ENCODE measurements at regions not wholly inside any gene's neighbourhood (a gene's known extent, or its start where the extent isn't known, plus 50 kb on each side); places are given as distances from the start of the nearest gene placed in this dataset.
"Not testable (repeated sequence)": the region's sequence is repeated elsewhere in the genome, so short reads cannot be mapped to it uniquely, and the experiment has no call there.

DNA sequence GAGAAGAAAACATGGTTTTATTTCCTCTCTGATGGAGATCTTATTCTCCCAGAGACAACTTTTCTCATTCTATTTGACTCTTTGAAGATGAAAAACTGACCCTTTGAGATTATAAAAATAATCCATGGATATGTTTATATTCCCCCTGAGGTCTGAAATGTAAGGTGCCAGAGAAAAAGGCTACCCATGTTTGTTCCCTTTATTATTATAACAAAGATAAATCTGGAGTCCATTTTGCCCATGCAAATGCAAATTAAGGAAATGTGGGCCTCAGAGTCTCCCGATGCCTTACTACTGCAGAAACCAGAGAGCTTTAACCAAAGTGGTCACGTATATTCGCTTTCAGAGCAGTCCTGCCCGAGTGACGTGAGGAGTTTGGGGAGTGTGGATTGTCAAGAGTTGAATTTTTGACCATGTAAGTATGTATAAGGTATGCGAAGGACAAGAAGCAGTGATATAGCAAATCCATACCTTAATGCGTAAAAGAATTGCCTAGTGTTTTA is 312.5 kb downstream of the RASEF start:
- ATAC-seq (ENCODE audit: poor library complexity): no peak
- DNase-seq: no peak
- intact Hi-C loops (cut with DNase I): no loop called here

DNA sequence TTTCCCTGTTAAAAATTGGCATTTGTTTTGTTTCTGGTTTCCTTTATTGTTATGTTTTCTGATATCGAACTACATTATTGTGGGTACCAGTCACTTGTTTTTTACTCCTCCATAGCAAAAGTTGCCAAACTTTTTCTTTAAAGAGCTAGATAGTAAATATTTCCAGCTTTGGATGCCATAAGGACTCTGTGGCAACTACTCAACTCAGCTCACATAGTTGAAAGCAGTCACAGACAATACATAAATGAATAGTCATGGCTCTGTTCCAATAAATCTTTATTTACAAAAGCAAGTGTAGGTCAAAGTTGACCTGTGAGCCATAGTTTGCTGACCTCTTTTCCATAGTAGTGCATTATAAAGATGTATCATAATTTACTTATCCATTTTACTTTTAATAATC is 305.0 kb downstream of the RASEF start:
- intact Hi-C loops (cut with DNase I): no loop called here
- DNase-seq (no peak), ATAC-seq (ENCODE audit: poor library complexity) (no peak)

DNA sequence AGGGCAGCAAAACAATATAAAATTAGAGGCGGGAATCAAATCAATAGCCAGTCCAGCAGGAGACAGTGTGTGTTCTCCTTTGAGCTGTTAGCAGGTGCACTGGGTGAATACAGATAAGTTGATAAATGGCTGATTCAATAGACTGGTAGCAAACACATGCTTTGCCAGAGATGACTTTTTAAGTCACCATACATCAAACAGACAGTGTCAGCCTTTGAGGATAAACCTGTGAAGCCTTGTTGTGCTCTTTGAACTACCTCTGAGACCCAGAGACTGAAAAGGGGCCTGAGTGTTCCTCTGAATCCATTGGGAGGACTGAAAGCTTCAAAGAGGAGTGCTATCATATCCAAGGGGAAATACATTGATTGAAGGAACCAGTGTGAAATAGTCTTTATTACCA is 301.9 kb downstream of the RASEF start:
- intact Hi-C loops (cut with DNase I): no loop called here
- DNase-seq (no peak), ATAC-seq (ENCODE audit: poor library complexity) (no peak)

DNA sequence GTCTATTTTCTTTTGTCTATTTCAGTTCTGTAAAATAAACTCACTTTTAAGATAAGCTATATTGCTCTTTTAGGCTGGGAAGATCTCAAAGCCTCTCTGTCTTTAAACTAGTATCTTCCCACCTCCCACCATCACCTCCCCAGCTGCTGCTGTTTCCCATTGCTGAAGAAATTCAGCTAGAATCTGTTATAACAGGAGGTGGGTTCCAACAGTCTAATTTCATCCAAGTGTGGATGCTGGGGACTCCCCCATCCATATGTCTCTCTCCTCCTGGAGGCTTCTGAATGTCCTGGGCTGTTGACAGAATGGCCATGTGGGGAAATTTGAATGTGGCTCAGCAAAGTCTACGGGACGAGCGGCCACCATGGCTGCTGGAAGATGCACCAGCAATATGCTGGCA is 301.0 kb downstream of the RASEF start:
- intact Hi-C loops (cut with DNase I): no loop called here
- DNase-seq: no peak
- ATAC-seq (ENCODE audit: poor library complexity): no peak

DNA sequence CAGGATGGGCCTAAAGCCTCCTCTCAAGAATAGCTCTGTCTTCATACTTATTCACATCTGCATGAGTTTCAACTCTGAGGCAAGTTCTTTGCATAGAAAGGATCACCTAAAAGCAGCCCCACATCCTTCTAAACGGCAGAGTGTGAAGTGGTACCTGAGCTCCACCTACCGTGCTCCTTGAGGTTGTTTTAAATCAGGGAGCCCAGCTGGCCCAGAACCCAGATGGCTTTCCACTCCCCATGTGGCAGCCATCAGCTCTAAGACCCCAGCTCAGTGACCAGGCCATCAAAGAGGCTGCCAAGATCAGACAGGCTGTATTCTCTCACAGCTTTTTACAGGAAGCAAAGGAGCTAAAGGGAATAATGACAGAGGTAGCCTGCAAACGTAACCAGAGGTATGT is 299.3 kb downstream of the RASEF start:
- ATAC-seq (ENCODE audit: poor library complexity) (no peak), DNase-seq (no peak)
- intact Hi-C loops (cut with DNase I): no loop called here

DNA sequence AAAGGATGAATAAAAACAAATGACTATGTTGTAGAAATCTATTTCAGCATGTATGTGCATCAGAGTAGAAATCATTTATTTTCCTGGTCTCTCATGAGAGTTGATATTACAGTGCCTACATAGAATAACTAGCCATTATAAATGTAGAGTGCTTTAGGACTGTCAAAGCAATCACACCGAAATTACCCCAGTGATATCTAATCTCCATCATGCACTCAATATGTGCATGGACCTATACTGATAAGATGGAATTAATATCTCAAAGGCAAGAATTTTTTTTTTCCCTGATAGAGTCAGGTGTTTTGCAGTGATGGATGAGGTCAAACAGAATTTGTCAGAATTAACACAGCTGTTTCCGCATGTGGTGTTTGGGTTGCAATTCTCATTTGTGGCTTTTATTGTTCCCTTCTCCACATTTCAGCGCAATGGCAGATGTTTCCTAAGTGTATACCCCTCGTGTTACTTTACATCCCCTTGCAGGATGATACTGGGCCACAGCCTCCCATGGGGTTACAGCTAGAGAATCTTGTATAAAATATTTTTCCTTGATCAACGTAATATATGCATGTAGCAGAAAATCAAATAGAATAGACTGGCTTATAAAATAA is 298.8 kb downstream of the RASEF start:
- ATAC-seq (ENCODE audit: poor library complexity) (no peak), DNase-seq (no peak)
- intact Hi-C loops (cut with DNase I): no loop called here

DNA sequence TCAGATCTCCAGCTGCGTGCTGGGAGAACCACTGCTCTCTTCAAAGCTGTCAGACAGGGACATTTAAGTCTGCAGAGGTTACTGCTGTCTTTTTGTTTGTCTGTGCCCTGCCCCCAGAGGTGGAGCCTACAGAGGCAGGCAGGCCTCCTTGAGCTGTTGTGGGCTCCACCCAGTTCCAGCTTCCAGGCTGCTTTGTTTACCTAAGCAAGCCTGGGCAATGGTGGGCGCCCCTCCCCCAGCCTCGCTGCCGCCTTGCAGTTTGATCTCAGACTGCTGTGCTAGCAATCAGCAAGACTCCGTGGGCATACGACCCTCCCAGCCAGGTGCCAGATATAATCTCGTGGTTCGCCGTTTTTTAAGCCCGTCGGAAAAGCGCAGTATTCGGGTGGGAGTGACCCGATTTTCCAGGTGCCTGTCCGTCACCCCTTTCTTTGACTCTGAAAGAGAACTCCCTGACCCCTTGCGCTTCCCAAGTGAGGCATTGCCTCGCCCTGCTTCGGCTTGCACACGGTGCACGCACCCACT is 288.2 kb downstream of the RASEF start:
- ATAC-seq (ENCODE audit: poor library complexity); DNase-seq; intact Hi-C loops (cut with DNase I): not testable (repeated sequence)

DNA sequence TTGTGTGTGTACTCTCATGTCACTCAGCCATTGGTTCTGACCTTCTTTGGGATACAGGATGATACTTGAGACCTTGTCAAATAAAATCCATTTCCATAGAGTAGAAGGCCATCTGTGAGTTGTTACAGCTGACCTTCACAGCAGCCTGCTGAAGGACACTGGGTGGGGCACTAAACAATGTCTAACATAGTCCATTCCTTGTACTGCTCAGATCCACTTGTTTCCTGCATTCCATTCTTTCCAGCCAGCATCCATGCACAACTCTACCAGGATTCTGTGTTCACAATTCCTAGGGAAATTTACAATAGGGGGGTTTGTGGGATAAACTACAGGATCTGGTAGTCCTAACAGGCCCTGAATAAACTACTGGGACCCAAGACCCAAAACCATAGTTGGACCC is 286.4 kb downstream of the RASEF start:
- intact Hi-C loops (cut with DNase I): no loop called here
- no peak for DNase-seq
- ATAC-seq (ENCODE audit: poor library complexity): no peak

DNA sequence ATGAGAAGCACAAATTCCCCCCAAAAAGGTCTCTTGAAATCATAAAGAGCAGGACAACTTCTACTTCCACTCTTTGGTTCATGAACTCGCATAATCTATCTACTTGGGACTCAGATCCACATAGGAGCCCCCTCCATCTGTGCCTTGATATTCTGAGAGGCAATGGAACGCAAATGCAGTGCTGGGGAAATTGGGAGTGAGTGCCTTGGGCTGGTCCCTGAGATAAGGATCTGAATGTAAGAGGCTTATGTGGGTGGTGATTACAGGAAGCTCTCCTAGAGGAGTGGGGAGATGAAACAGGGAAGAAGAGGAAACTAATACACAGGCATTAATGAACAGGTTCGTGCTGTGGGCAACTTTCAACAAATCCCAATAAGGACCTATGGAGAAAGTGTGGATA is 285.6 kb downstream of the RASEF start:
- DNase-seq (no peak), ATAC-seq (ENCODE audit: poor library complexity) (no peak)
- intact Hi-C loops (cut with DNase I): no loop called here

DNA sequence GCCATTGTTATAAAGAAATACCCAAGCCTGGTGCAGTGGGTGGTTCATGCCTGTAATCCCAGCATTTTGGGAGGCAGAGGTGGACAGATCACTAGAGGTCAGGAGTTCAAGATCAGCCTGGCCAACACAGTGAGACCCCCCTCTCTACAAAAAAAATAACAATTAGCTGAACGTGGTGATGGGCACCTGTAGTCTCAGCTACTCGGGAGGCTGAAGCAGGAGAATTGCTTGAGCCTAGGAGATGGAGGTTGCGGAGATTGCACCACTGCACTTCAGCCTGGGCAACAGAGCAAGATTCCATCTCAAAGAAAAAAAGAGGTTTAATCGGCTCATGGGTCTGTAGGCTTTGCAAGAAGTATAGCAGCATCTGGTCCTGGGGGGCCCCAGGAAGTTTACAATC is 284.0 kb downstream of the RASEF start:
- intact Hi-C loops (cut with DNase I); DNase-seq; ATAC-seq (ENCODE audit: poor library complexity): not testable (repeated sequence)

DNA sequence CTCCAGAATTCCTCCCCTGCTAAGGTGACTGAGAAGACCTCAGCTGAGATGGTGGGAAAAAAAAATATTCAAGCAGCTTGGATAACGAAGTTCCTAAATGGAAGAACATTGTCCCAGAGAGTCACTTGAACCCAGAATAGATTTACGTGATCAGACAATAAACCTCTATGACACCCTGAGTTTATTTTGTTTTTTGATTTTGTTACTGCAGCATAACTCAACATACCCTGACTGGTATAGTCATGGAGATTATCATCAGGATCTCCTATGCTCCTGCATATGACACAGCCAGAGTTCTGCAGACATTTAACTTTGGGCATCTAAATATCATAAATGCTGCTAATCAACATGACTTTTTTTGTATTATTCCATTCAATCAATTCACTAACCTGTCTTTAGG is 282.9 kb downstream of the RASEF start:
- no peak for DNase-seq
- intact Hi-C loops (cut with DNase I): no loop called here

DNA sequence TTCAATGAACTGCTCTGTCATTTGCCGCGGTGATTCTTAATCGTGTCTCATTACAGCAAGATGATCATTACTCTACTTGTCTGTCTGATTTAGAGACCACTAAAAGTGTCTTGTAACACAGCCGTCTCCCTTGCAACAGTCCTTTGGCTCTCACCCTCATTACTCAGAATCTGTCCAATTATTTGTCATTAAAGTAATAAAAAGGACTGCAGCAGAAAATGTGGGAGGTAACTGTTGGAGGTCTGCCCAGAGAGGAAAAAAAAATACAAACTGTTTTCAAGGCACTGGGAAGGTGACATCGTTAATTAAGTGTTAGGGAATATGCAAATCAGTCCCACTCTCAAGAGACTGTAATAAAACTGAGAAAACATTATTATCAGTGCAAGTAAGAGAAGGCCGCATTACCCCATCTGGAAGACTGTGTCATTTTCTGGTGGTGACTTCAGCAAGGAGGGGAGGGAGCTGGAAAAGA is 281.0 kb downstream of the RASEF start:
- DNase-seq (no peak), ATAC-seq (ENCODE audit: poor library complexity) (no peak)
- intact Hi-C loops (cut with DNase I): no loop called here

More for the DNA sequence above, 282.9 kb downstream of the RASEF start:
- no peak for ATAC-seq (ENCODE audit: poor library complexity)

DNA sequence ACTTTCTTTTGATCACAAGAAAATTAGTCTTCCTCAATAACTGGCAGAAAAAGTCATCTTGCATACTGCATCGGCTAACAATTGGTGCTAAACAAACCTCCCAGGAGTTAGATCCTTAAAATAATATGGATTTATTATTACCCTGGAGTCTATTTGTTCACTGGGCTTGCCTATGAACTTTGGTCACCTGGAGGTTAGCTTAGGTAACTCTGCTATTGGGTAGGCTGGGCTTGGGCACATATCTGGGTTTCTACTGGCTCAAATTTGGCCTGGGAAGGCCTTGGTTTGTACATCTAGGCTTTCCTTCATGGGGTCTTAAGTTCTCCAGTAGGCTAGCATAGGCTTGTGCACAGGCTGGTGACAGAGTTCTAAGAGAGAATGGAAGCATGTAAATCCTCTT is 279.9 kb downstream of the RASEF start:
- DNase-seq: no peak
- intact Hi-C loops (cut with DNase I): no loop called here
- no peak for ATAC-seq (ENCODE audit: poor library complexity)

DNA sequence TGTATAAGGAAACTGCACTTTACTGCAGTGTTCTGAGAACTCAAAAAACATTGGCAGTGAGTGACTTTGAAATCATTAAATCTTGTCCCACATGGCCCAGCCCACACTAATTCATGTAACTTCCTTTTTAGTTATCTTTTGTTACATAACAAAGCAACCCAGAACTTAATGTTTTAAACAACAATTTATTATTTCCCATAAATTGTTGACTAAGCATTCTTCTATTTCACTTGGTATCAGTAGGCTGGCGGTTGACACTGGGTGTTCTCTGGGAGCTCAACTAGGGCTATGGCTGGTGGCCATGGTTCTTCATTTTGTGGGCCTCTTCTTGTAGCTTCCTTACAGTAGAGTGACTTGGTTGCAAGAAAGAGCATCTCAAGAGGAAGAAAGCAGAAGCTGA is 278.4 kb downstream of the RASEF start:
- DNase-seq: no peak
- intact Hi-C loops (cut with DNase I): no loop called here
- no peak for ATAC-seq (ENCODE audit: poor library complexity)

DNA sequence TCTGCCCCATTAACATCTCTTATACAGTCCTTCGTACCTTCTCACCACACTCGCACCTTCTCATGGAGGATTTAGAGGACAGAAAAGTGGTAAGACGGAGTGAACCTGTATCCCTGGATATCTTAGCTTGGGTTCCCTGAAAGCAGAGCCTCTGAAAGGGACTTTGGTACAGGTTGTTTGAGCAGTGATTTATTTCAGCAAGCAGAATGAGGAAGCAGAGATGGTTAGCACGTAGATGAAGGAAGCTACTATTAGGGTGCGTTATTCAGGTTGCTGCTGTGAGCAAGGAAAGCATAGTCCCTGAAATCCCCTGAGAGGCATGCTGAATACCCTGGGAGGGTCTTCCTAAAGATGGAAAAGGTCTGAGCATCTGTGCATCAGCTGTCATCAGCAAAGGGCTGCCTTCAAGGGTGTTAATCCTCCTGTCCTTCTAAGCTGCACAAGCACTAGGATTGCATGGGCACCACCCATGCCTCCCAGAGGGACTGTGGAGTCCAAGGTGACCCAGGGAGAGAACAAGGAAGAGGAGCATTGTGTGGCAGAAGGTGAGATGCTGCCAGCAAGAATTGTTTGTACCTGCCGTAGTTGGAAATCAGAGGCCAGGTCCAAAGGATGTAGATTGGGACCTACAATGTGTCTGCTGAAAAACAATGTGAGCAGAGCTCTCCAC is 273.7 kb downstream of the RASEF start:
- ATAC-seq (ENCODE audit: poor library complexity) (no peak), DNase-seq (no peak)
- intact Hi-C loops (cut with DNase I): no loop called here

DNA sequence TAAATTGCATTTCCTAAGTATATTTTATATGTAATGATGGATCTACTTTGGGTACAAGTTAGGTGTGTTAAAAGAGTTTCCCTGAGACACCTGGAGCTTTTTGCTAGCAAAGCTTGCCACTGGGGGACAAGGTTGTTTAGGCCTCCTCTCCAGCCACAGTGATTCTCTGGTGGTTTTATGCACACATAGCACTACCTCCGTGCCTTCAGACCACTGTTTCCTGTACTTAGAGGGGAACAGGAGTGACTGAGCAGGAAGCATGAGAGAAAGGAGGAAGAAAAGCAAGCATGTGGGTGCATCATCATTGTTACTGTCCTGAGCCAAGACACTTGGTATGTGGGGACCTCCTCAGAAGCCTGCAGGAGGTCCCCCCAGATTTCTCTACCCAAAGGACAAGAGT is 272.1 kb downstream of the RASEF start:
- intact Hi-C loops (cut with DNase I): no loop called here
- no peak for ATAC-seq (ENCODE audit: poor library complexity)
- no peak for DNase-seq

DNA sequence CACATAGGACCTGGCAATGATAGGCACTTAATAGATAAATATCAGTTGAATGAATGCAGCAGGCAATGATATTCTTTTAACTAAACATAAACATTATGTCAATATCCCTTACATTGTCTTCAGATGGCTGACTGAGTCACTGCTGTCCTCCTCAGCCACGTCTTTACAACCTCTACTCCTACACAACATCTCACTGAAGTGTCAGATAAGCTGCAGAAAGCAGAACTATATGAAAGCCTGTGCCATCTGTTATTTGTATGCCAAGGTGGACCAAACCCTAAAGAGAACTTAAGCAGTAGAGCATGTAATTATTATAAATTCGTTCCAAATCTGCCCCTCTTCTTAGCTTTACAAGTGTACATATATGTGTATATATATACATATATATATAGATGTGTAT is 271.2 kb downstream of the RASEF start:
- DNase-seq: no peak
- intact Hi-C loops (cut with DNase I): no loop called here
- ATAC-seq (ENCODE audit: poor library complexity): no peak

DNA sequence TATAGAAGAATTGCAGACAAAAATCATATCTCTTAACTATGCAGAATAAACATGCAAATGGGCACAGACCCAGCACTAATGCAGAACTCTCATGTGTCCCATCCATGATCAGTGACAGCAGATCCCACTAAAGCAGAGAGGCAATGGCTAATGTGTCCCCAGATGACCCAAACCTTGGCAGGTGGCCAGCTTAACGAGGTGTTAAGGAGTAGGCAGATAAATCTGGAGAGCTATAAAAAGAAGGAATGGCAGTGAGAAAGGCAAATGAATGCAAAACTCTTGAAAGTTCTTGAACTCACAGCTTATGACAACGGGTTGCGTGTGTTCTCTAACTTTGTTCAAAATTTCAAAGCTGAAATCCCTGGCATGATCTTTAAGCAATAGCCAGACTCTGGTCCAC is 265.4 kb downstream of the RASEF start:
- intact Hi-C loops (cut with DNase I): no loop called here
- ATAC-seq (ENCODE audit: poor library complexity): peak; percentile 79
- peak; percentile 56 for DNase-seq

DNA sequence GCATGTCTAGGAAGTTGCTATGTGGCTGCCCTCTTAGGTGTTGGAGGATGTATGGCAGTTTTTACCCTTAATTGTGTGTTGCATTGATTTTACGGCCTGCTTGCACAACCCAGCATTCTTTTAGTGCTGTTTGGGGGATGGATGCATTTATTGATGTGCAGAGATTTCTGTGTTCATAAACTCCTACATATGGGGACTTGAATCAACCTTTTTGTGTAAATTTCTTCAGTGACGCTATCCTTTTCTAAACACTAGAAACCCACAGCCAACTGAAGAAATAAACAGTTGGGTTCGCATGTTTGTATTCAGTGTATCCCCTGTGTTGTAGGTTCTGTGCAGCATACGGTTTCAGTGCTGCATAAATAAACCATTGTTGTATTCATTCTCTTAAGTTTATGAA is 263.7 kb downstream of the RASEF start:
- no peak for DNase-seq
- intact Hi-C loops (cut with DNase I): no loop called here
- ATAC-seq (ENCODE audit: poor library complexity): no peak

DNA sequence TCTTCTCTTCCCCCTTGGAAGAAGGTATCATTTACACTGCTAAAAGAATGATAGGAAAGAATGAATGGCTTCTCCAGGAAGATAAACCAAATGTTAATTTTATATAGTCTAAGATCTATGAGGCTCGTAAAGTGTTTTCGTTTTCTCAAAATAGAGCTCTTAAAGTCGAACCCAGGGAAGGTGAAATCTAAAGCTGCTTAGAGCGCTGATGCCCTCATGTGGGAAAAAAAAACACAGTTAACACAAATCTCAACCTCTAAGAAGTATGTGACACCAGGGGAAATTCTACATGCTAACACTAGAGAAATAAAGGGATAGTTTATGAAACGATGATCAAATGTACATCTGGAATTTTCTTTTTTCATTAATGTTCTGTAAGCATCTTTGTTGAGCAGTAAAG is 257.9 kb downstream of the RASEF start:
- ATAC-seq (ENCODE audit: poor library complexity) (no peak), DNase-seq (no peak)
- intact Hi-C loops (cut with DNase I): no loop called here
